Erythroblast (primary cell): ENCODE measurements at regions not wholly inside any gene's neighbourhood (a gene's known extent, or its start where the extent isn't known, plus 50 kb on each side); places are given as distances from the start of the nearest gene placed in this dataset.

Experiments used
- GATA1 ChIP-seq: IDR thresholded peaks from 2 replicates; pipeline ENCODE4 v1.6.1; 2011; ENCODE audit warnings: low read depth, mild to moderate bottlenecking, control low read depth, low read length, moderate library complexity
- POLR2A ChIP-seq: IDR thresholded peaks from 2 replicates; pipeline ENCODE4 v1.6.1; 2011; ENCODE audit warnings: mild to moderate bottlenecking, low read length

DNA sequence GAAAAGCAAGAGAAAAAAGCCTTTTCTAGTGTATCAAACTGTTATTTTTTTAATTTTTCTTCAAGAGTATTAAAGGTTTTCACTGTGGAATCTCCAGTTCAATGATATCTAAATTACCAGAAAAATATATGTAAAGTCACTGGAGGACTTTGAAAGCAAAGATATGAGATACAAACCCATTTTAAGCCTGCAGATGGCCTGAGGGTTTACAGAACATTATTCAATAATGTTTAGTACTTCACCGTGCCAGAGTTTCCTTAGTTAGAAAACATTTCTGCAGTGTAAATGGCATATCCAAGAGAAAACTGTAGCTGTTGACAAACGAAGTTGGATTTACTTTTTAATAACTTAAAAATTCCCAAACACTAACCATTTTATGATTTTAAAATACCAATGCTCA lies 529.4 kb upstream of the AGTR1 start:
- no peak for TF ChIP-seq POLR2A
- TF ChIP-seq GATA1 = no peak
